Common myeloid progenitor, CD34-positive (primary cell): ENCODE measurements at regions not wholly inside any gene's neighbourhood (a gene's known extent, or its start where the extent isn't known, plus 50 kb on each side); places are given as distances from the start of the nearest gene placed in this dataset.

Experiments
- CTCF ChIA-PET: fragments of 350-600 bp; sonication (Branson Sonifier 250); formaldehyde crosslinking; loops from one replicate; lab custom pipeline; 2021; ENCODE audit warnings: antibody characterized with exemption; lab: Charles Lee
- POLR2A ChIA-PET: fragments of 350-600 bp; sonication (Branson Sonifier 250); formaldehyde crosslinking; loops from one replicate; lab custom pipeline; 2021; ENCODE audit warnings: antibody characterized with exemption; lab: Charles Lee
- DNase-seq, 3 donors: peaks; one replicate each; pipeline versions ENCODE4 v3.0.0 to v3.0.0-alpha.2; 2013
- H3K27ac ChIP-seq, 2 experiments: 1 replicate in 1 of 2; 2 replicates in 1 of 2; pipeline ENCODE4 v1.7.0; 2013; ENCODE audit warnings: inconsistent platforms in 2 of 2, low read length in 2 of 2, mild to moderate bottlenecking in 2 of 2, low read depth in 1 of 2, moderate library complexity in 1 of 2; ENCODE audit not compliant: severe bottlenecking in 2 of 2, insufficient read depth in 1 of 2, poor library complexity in 1 of 2
- H3K27me3 ChIP-seq, 5 experiments: replicated peaks in 2 of 5; 1 replicate in 3 of 5; 2 replicates in 2 of 5; pipeline versions ENCODE4 v1.6.1 to v1.7.0; 2013; ENCODE audit warnings: low read length in 4 of 5, mild to moderate bottlenecking in 2 of 5, moderate library complexity in 2 of 5, inconsistent platforms in 1 of 5; ENCODE audit not compliant: insufficient read depth in 5 of 5, control insufficient read depth in 4 of 5
- H3K36me3 ChIP-seq, 4 experiments: 1 replicate in 2 of 4; 2 replicates in 2 of 4; pipeline versions ENCODE4 v1.6.1 to v1.7.0; 2013; ENCODE audit warnings: low read length in 3 of 4, control low read depth in 1 of 4, mild to moderate bottlenecking in 1 of 4; ENCODE audit not compliant: control insufficient read depth in 4 of 4, insufficient read depth in 4 of 4
- H3K4me1 ChIP-seq, 4 experiments: 1 replicate in 3 of 4; 2 replicates in 1 of 4; pipeline versions ENCODE4 v1.6.1 to v1.7.1; 2013; ENCODE audit warnings: low read length in 3 of 4, mild to moderate bottlenecking in 3 of 4, control low read depth in 1 of 4, inconsistent platforms in 1 of 4, moderate library complexity in 1 of 4; ENCODE audit not compliant: control insufficient read depth in 4 of 4, insufficient read depth in 4 of 4; ENCODE audit errors: control extremely low read depth in 1 of 4
- H3K4me3 ChIP-seq, 7 experiments: 1 replicate in 4 of 7; 2 replicates in 3 of 7; pipeline versions ENCODE4 v1.5.1 to v1.7.0; 2013; ENCODE audit warnings: mild to moderate bottlenecking in 7 of 7, low read length in 6 of 7, moderate library complexity in 6 of 7, inconsistent platforms in 2 of 7, low read depth in 2 of 7, control low read depth in 1 of 7; ENCODE audit not compliant: insufficient read depth in 4 of 7, control insufficient read depth in 1 of 7; ENCODE audit errors: extremely low read depth in 1 of 7
- H3K9me3 ChIP-seq, 5 experiments: 1 replicate in 4 of 5; 2 replicates in 1 of 5; pipeline versions ENCODE4 v1.6.1 to v1.7.1; 2013; ENCODE audit warnings: low read length in 4 of 5, mild to moderate bottlenecking in 2 of 5, inconsistent platforms in 1 of 5, low read depth in 1 of 5, moderate library complexity in 1 of 5; ENCODE audit not compliant: control insufficient read depth in 4 of 5, insufficient read depth in 2 of 5; ENCODE audit errors: control extremely low read depth in 1 of 5
- WGBS: methylation state at CpG from one replicate; pipeline ENCODE4 v1.1.5; 2013; ENCODE audit not compliant: insufficient coverage; 5-methylcytosine and 5-hydroxymethylcytosine counted together

GRCh38 chrX:149060921-149061320 is 444.2 kb downstream of the IDS start:
- CTCF ChIA-PET: no interaction called here
- Histone ChIP-seq H3K4me1 (no peaks in the 10 kb centered on the region), H3K4me3 (no peak overlapping the region), H3K36me3 (no peaks in the 10 kb centered on the region), H3K9me3 (peaks cover 0 to 2% (median 0%) of the 10 kb centered on the region in 5 experiments), H3K27ac (no peak overlapping the region), H3K27me3 (no peaks in the 10 kb centered on the region)
- 97% methylated on average over 2 of the region's 2 CpGs for WGBS
- POLR2A ChIA-PET: no interaction called here
- no peak for DNase-seq
